Keratinocyte (primary cell): ENCODE measurements at regions not wholly inside any gene's neighbourhood (a gene's known extent, or its start where the extent isn't known, plus 50 kb on each side); places are given as distances from the start of the nearest gene placed in this dataset.

Experiments
- EZH2 ChIP-seq: IDR thresholded peaks from one replicate; pipeline ENCODE4 v1.6.1; 2012; ENCODE audit warnings: inconsistent platforms, mild to moderate bottlenecking, low read length, moderate library complexity
- TF ChIP-seq, protein P1 (sequence below), 3 experiments: IDR thresholded peaks in 1 of 3; conservative IDR thresholded peaks in 1 of 3; optimal IDR thresholded peaks in 1 of 3; 2 replicates in 2 of 3; 3 replicates in 1 of 3; pipeline versions ENCODE3 to v1.5.1; 2011; ENCODE audit warnings: low read length in 3 of 3, mild to moderate bottlenecking in 3 of 3, moderate library complexity in 2 of 3, control low read depth in 1 of 3, inconsistent platforms in 1 of 3; ENCODE audit not compliant: insufficient read depth in 2 of 3; ENCODE audit errors: extremely low read depth in 1 of 3

DNA sequence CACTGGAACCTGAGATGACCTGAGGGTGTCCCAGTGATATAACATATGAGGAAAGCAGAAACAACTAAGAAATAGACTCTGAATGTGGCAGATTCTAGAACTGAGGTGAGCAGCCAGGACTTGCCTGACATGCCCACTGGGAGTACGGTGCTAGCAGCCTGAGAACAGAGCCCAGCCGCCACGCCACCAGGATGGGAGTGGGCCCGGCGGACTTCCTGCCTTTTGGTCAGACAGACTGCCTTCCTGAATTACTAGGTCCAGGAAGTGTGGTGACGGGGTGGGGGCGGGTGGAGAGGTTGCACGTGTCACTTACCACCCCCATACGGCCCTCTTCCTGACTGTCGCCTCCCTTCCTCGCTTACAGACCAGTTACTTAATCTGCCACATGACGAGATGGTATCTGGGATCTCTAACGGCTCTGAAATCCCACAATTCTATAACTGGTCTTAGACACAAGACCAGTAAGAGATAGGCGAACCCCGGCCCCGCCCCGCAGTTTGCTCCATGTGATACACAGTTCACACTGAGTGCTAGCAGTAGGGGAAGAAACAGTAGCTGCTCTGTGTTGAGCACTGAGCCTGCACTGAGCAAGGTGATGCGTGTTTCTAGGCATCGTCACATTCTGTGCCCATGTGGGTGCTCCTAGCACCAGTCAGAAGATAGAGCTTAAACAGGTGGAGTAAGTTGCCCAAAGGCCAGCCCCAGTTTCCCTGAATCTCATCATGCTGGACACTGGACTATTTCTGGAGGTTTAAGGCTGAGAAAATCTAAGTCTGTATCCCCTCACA is 95.7 kb downstream of the CPN2 start:
- TF ChIP-seq, protein P1, sequence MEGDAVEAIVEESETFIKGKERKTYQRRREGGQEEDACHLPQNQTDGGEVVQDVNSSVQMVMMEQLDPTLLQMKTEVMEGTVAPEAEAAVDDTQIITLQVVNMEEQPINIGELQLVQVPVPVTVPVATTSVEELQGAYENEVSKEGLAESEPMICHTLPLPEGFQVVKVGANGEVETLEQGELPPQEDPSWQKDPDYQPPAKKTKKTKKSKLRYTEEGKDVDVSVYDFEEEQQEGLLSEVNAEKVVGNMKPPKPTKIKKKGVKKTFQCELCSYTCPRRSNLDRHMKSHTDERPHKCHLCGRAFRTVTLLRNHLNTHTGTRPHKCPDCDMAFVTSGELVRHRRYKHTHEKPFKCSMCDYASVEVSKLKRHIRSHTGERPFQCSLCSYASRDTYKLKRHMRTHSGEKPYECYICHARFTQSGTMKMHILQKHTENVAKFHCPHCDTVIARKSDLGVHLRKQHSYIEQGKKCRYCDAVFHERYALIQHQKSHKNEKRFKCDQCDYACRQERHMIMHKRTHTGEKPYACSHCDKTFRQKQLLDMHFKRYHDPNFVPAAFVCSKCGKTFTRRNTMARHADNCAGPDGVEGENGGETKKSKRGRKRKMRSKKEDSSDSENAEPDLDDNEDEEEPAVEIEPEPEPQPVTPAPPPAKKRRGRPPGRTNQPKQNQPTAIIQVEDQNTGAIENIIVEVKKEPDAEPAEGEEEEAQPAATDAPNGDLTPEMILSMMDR (optimal IDR thresholded peaks at IDR 0.05 in 1 of 3, IDR thresholded peaks at IDR 0.05 in 1 of 3, conservative IDR thresholded peaks at IDR 0.05 in 1 of 3; ENCODE audit: extremely low read depth in 1 of 3, insufficient read depth in 2 of 3, low read length in 3 of 3): no peak
- TF ChIP-seq EZH2: no peak
